ENCODE measurements at regions not wholly inside any gene's neighbourhood (a gene's known extent, or its start where the extent isn't known, plus 50 kb on each side); places are given as distances from the start of the nearest gene placed in this dataset.

- H4K20me1 ChIP-seq (ENCODE audit: insufficient read depth, low read length) = no peaks in the 10 kb centered on the region
- no TSS peak for BruUV-seq (replicated peaks)
- intact Hi-C loops (cut with micrococcal nuclease; ENCODE audit: unreplicated experiment) = no loop called here
- H3K79me2 ChIP-seq (ENCODE audit: insufficient read depth, low read depth, low read length) = no peaks in the 10 kb centered on the region
- H3K4me1 ChIP-seq (ENCODE audit: insufficient read depth, low read length, poor library complexity, severe bottlenecking) = peaks cover 5% of the 10 kb centered on the region
- TF ChIP-seq CTCF (conservative IDR thresholded peaks at IDR 0.05; ENCODE audit: low read length) = no peak
- TF ChIP-seq EZH2phosphoT487 (IDR thresholded peaks at IDR 0.05; ENCODE audit: borderline replicate concordance, low read depth, low read length) = no peak
- no peak for DNase-seq (ENCODE audit: low spot score)
- H3K4me2 ChIP-seq (ENCODE audit: low read length) = no peak overlapping the region
- POLR2A ChIA-PET = no interaction called here
- no peaks in the 10 kb centered on the region for H3K36me3 ChIP-seq (ENCODE audit: insufficient read depth, low read length)
- CTCF ChIA-PET (ENCODE audit: unreplicated experiment) = interaction anchor here (0.6 kb wide), 1 partner anchor 13 kb away, joined by 3 read pairs; no protein-coding TSS in a partner anchor
- H3K9me3 ChIP-seq (ENCODE audit: low read length) = peaks cover 8% of the 10 kb centered on the region; the same call in 1 of the 2 replicates
- H3K27ac ChIP-seq (ENCODE audit: low read depth, low read length, poor library complexity, severe bottlenecking) = no peak overlapping the region
- no peak overlapping the region for H2AFZ ChIP-seq (ENCODE audit: low read length)
- H3K9me2 ChIP-seq (ENCODE audit: insufficient read depth, low read length) = no peaks in the 10 kb centered on the region
- H3K4me3 ChIP-seq (ENCODE audit: low read depth, low read length, poor library complexity, severe bottlenecking) = no peak overlapping the region
Observed at GRCh38 chr2:43114210-43114609, 112.2 kb downstream of the ZFP36L2 start.

- no peak overlapping the region for H3K27ac ChIP-seq (ENCODE audit: low read depth, low read length, poor library complexity, severe bottlenecking)
- intact Hi-C loops (cut with micrococcal nuclease; ENCODE audit: unreplicated experiment) = no loop called here
- CTCF ChIA-PET (ENCODE audit: unreplicated experiment) = no interaction called here
- no peak overlapping the region for H2AFZ ChIP-seq (ENCODE audit: low read length)
- BruUV-seq (replicated peaks) = no TSS peak
- H3K9me2 ChIP-seq (ENCODE audit: insufficient read depth, low read length) = no peaks in the 10 kb centered on the region
- no peak overlapping the region for H3K4me3 ChIP-seq (ENCODE audit: low read depth, low read length, poor library complexity, severe bottlenecking)
- H3K36me3 ChIP-seq (ENCODE audit: insufficient read depth, low read length) = no peaks in the 10 kb centered on the region
- no peak overlapping the region for H3K4me2 ChIP-seq (ENCODE audit: low read length)
- H3K9me3 ChIP-seq (ENCODE audit: low read length) = no peaks in the 10 kb centered on the region
- no peaks in the 10 kb centered on the region for H4K20me1 ChIP-seq (ENCODE audit: insufficient read depth, low read length)
- POLR2A ChIA-PET = interaction anchor here (0.7 kb wide), 1 partner anchor 153 kb away, joined by 3 read pairs; no protein-coding TSS in a partner anchor
- H3K79me2 ChIP-seq (ENCODE audit: insufficient read depth, low read depth, low read length) = no peaks in the 10 kb centered on the region
- DNase-seq (ENCODE audit: low spot score) = no peak
- TF ChIP-seq CTCF (conservative IDR thresholded peaks at IDR 0.05; ENCODE audit: low read length) (no peak), EZH2phosphoT487 (IDR thresholded peaks at IDR 0.05; ENCODE audit: borderline replicate concordance, low read depth, low read length) (no peak)
- peaks cover 17% of the 10 kb centered on the region for H3K4me1 ChIP-seq (ENCODE audit: insufficient read depth, low read length, poor library complexity, severe bottlenecking)
Observed at GRCh38 chr2:43111788-43112554, 114.4 kb downstream of the ZFP36L2 start.

- Histone ChIP-seq H3K9me3 (ENCODE audit: low read length) (no peaks in the 10 kb centered on the region), H3K27ac (ENCODE audit: low read depth, low read length, poor library complexity, severe bottlenecking) (no peak overlapping the region), H3K79me2 (ENCODE audit: insufficient read depth, low read depth, low read length) (no peaks in the 10 kb centered on the region), H3K4me3 (ENCODE audit: low read depth, low read length, poor library complexity, severe bottlenecking) (no peak overlapping the region), H3K4me2 (ENCODE audit: low read length) (no peak overlapping the region), H4K20me1 (ENCODE audit: insufficient read depth, low read length) (no peaks in the 10 kb centered on the region), H2AFZ (ENCODE audit: low read length) (no peak overlapping the region), H3K36me3 (ENCODE audit: insufficient read depth, low read length) (no peaks in the 10 kb centered on the region), H3K9me2 (ENCODE audit: insufficient read depth, low read length) (no peaks in the 10 kb centered on the region), H3K4me1 (ENCODE audit: insufficient read depth, low read length, poor library complexity, severe bottlenecking) (peaks cover 32% of the 10 kb centered on the region)
- intact Hi-C loops (cut with micrococcal nuclease; ENCODE audit: unreplicated experiment) = no loop called here
- no peak for TF ChIP-seq EZH2phosphoT487 (IDR thresholded peaks at IDR 0.05; ENCODE audit: borderline replicate concordance, low read depth, low read length)
- no TSS peak for BruUV-seq (replicated peaks)
- no peak for DNase-seq (ENCODE audit: low spot score)
- ChIA-PET POLR2A (interaction anchor here (1.0 to 1.3 kb wide), 2 partner anchors 30 to 411 kb away, joined by 3 to 6 read pairs; no protein-coding TSS in a partner anchor), CTCF (ENCODE audit: unreplicated experiment) (no interaction called here)
Observed at GRCh38 chr2:43110442-43110871, 115.9 kb downstream of the ZFP36L2 start.

All from OCI-LY7 (cell line).